HepG2 (cell line): ENCODE measurements at regions not wholly inside any gene's neighbourhood (a gene's known extent, or its start where the extent isn't known, plus 50 kb on each side); places are given as distances from the start of the nearest gene placed in this dataset.

ENCODE experiments used
- ATAC-seq: fragments of 200-7000 bp; cut with Tn5 transposase; 3 replicates; pipeline ENCODE4 v1.9.1; 2020; ENCODE audit warnings: mild to moderate bottlenecking, moderate library complexity
- BruUV-seq: library from RNA; stranded (reverse); fragments of 400-500 nt; replicated peaks from 2 replicates; lab custom pipeline; 2021; lab: Mats Ljungman, UMichigan
- CTCF ChIA-PET: fragments of 300-600 bp; formaldehyde crosslinking; extraction: SDS; loops from one replicate; lab custom pipeline; 2021; ENCODE audit warnings: low total read pairs, inconsistent platforms, low intra/inter-chr PET ratio; lab: Yijun Ruan, JAX
- POLR2A ChIA-PET: fragments of 350-600 bp; sonication (Branson Sonifier 250); formaldehyde crosslinking; loops from one replicate; lab custom pipeline; 2020; ENCODE audit warnings: antibody characterized with exemption, inconsistent platforms; lab: Yijun Ruan, JAX
- DNase-seq: peaks from one replicate; pipeline ENCODE4 v3.0.0-alpha.2; 2015; ENCODE audit warnings: low spot score
- FAIRE-seq: peaks from 3 replicates; lab custom pipeline; 2011; peaks lifted over from hg19 to GRCh38; lab: Jason Lieb, UNC
- H2AFZ ChIP-seq: one replicate; pipeline ENCODE4 v1.6.1; 2011; ENCODE audit warnings: low read length, inconsistent platforms
- H3K27ac ChIP-seq: fragments of 300-600 bp; 3 replicates; pipeline ENCODE4 v1.8.0; 2011; ENCODE audit warnings: mixed run types, mild to moderate bottlenecking, mixed read lengths, low read length, inconsistent platforms; ENCODE audit not compliant: insufficient read depth; ENCODE audit errors: extremely low read length
- H3K27me3 ChIP-seq, 2 experiments: fragments of 200-600 bp in 1 of 2; 2 replicates in 1 of 2; 3 replicates in 1 of 2; pipeline versions ENCODE4 v1.6.0 to v1.8.0; 2011; ENCODE audit warnings: low read length in 2 of 2, mild to moderate bottlenecking in 2 of 2, moderate library complexity in 2 of 2, inconsistent platforms in 1 of 2; ENCODE audit not compliant: insufficient read depth in 2 of 2, control insufficient read depth in 1 of 2
- H3K36me3 ChIP-seq, 2 experiments: fragments of 200-600 bp in 1 of 2; replicated peaks in 1 of 2; 2 replicates in 1 of 2; 3 replicates in 1 of 2; pipeline versions ENCODE4 v1.5.1 to v1.8.0; 2011; ENCODE audit warnings: low read length in 2 of 2, inconsistent platforms in 1 of 2; ENCODE audit not compliant: insufficient read depth in 2 of 2, control insufficient read depth in 1 of 2
- H3K4me1 ChIP-seq: 2 replicates; pipeline ENCODE4 v1.5.1; 2012; ENCODE audit warnings: low read length, inconsistent platforms; ENCODE audit not compliant: insufficient read depth
- H3K4me2 ChIP-seq: 2 replicates; pipeline ENCODE4 v1.6.0; 2011; ENCODE audit warnings: low read depth, low read length, inconsistent platforms
- H3K4me3 ChIP-seq, 3 experiments: fragments of 200-600 bp in 1 of 3; sonication (generic), shearing (Covaris generic) in 1 of 3; replicated peaks in 1 of 3; 2 replicates each; pipeline ENCODE4 v1.5.1; 2011 to 2016; ENCODE audit warnings: low read length in 3 of 3, inconsistent platforms in 2 of 3, low read depth in 2 of 3, mild to moderate bottlenecking in 2 of 3, control low read depth in 1 of 3, mixed read lengths in 1 of 3; ENCODE audit not compliant: insufficient read depth in 1 of 3
- H3K79me2 ChIP-seq: one replicate; pipeline ENCODE4 v1.6.1; 2011; ENCODE audit warnings: low read length, inconsistent platforms; ENCODE audit not compliant: insufficient read depth
- H3K9ac ChIP-seq: 2 replicates; pipeline ENCODE4 v1.6.0; 2011; ENCODE audit warnings: mild to moderate bottlenecking, low read depth, low read length, inconsistent platforms; ENCODE audit not compliant: insufficient read depth
- H3K9me3 ChIP-seq: 2 replicates; pipeline ENCODE4 v1.5.1; 2012; ENCODE audit warnings: mild to moderate bottlenecking, low read length
- H4K20me1 ChIP-seq: 2 replicates; pipeline ENCODE4 v1.6.0; 2011; ENCODE audit warnings: inconsistent platforms, mild to moderate bottlenecking, low read length, moderate library complexity; ENCODE audit not compliant: insufficient read depth
- CAMTA2 ChIP-seq: sonication (generic); formaldehyde crosslinking; IDR thresholded peaks from 2 replicates; pipeline ENCODE4 v1.4.0; 2020; ENCODE audit warnings: mild to moderate bottlenecking, missing genetic modification reagents, borderline replicate concordance
- CREBL2 ChIP-seq: sonication (generic); formaldehyde crosslinking; IDR thresholded peaks from 2 replicates; pipeline ENCODE4 v1.8.1; 2023; ENCODE audit warnings: missing genetic modification reagents, mild to moderate bottlenecking, borderline replicate concordance
- DPF2 ChIP-seq: sonication (generic); formaldehyde crosslinking; IDR thresholded peaks from 2 replicates; pipeline ENCODE4 v1.4.0; 2020; ENCODE audit warnings: mild to moderate bottlenecking, low read depth, missing genetic modification reagents, borderline replicate concordance
- HNRNPUL1 ChIP-seq: fragments of 200-400 bp; formaldehyde crosslinking; IDR thresholded peaks from 2 replicates; pipeline ENCODE4 v1.6.1; 2017; ENCODE audit warnings: low read depth, mild to moderate bottlenecking, low read length, moderate library complexity
- KLF9 ChIP-seq: IDR thresholded peaks from 2 replicates; pipeline ENCODE4 v1.6.1; 2016; ENCODE audit warnings: low read depth
- REL ChIP-seq: sonication (generic); formaldehyde crosslinking; conservative IDR thresholded peaks from 2 replicates; pipeline ENCODE4 v1.8.0; 2022; ENCODE audit warnings: mild to moderate bottlenecking, missing genetic modification reagents, moderate library complexity
- SUZ12 ChIP-seq: fragments of 150-350 bp; IDR thresholded peaks from 2 replicates; pipeline ENCODE4 v1.6.1; 2014; ENCODE audit warnings: low read depth, low read length
- ZBTB43 ChIP-seq: sonication (generic); formaldehyde crosslinking; conservative IDR thresholded peaks from 2 replicates; pipeline ENCODE4 v1.4.0; 2020; ENCODE audit warnings: missing genetic modification reagents
- ZBTB7A ChIP-seq: sonication (generic); formaldehyde crosslinking; IDR thresholded peaks from 2 replicates; pipeline ENCODE4 v1.8.0; 2022; ENCODE audit warnings: mild to moderate bottlenecking, missing genetic modification reagents
- ZFX ChIP-seq: sonication (generic); formaldehyde crosslinking; IDR thresholded peaks from 2 replicates; pipeline ENCODE4 v1.4.0; 2020; ENCODE audit warnings: mild to moderate bottlenecking, low read depth, missing genetic modification reagents, moderate library complexity
- ZNF275 ChIP-seq: sonication (generic); formaldehyde crosslinking; IDR thresholded peaks from 2 replicates; pipeline ENCODE4 v1.8.0; 2022; ENCODE audit warnings: missing genetic modification reagents, mild to moderate bottlenecking, inconsistent platforms, borderline replicate concordance
- ZNF33A ChIP-seq: sonication (generic); formaldehyde crosslinking; IDR thresholded peaks from 2 replicates; pipeline ENCODE4 v1.5.1; 2020; ENCODE audit warnings: missing genetic modification reagents, mild to moderate bottlenecking, moderate library complexity, borderline replicate concordance
- ZNF549 ChIP-seq: sonication (generic); formaldehyde crosslinking; IDR thresholded peaks from 2 replicates; pipeline ENCODE4 v1.5.0; 2020; ENCODE audit warnings: missing genetic modification reagents
- ZNF629 ChIP-seq: sonication (generic); formaldehyde crosslinking; conservative IDR thresholded peaks from 2 replicates; pipeline ENCODE4 v1.5.0; 2020; ENCODE audit warnings: missing genetic modification reagents
- ZNF768 ChIP-seq: sonication (generic); formaldehyde crosslinking; IDR thresholded peaks from 2 replicates; pipeline ENCODE4 v1.4.0; 2020; ENCODE audit warnings: missing genetic modification reagents
- ZNF839 ChIP-seq: sonication (generic); formaldehyde crosslinking; IDR thresholded peaks from 2 replicates; pipeline ENCODE4 v1.4.0; 2020; ENCODE audit warnings: missing genetic modification reagents, mild to moderate bottlenecking, borderline replicate concordance
- WGBS: methylation state at CpG from one replicate; pipeline ENCODE4 v1.1.6; 2017; ENCODE audit warnings: low lambda C conversion rate; 5-methylcytosine and 5-hydroxymethylcytosine counted together
- in situ Hi-C: cut with HindIII; loops from 2 replicates; pipeline ENCODE4 v1.10.0; 2017; ENCODE audit warnings: low pct_unique_long_range_greater_than_20kb; ENCODE audit not compliant: extremely low pct_ligation_motif_present
- intact Hi-C: fragments of 100-400 bp; cut with micrococcal nuclease; formaldehyde crosslinking; loops from one replicate; pipeline ENCODE4 v1.10.0; 2022; ENCODE audit not compliant: unreplicated experiment

- TF ChIP-seq HNRNPUL1, result no peak
- TF ChIP-seq DPF2 (CRISPR knock-in tag), result no peak
- no peak for TF ChIP-seq ZNF629
Measured at GRCh38 chr5:13595978-13596377, 348.5 kb downstream of the DNAH5 start (continued).

- CTCF ChIA-PET, result no interaction called here
- BruUV-seq, result no TSS peak
- H2AFZ ChIP-seq, result no peak overlapping the region
Measured at GRCh38 chr5:13591621-13592020, 352.9 kb downstream of the DNAH5 start.

GRCh38 chr5:13585324-13585723 is 359.2 kb downstream of the DNAH5 start:
- BruUV-seq, result no TSS peak
- H3K4me2 ChIP-seq, result no peak overlapping the region
- H3K4me1 ChIP-seq, result no peaks in the 10 kb centered on the region
- ATAC-seq, result no peak
- H3K9me3 ChIP-seq, result peaks cover 38% of the 10 kb centered on the region
- no peaks in the 10 kb centered on the region for H3K36me3 ChIP-seq
- ChIA-PET POLR2A (no interaction called here), CTCF (no interaction called here)
- no peak for DNase-seq
- no peak for FAIRE-seq
- H3K79me2 ChIP-seq, result no peaks in the 10 kb centered on the region
- H2AFZ ChIP-seq, result no peak overlapping the region
- no peak overlapping the region for H3K4me3 ChIP-seq
- no peak overlapping the region for H3K9ac ChIP-seq
- 5% methylated on average over 2 of the region's 2 CpGs for WGBS
- no peaks in the 10 kb centered on the region for H4K20me1 ChIP-seq
- intact Hi-C loops, result no loop called here
- no peak overlapping the region for H3K27ac ChIP-seq
- no peaks in the 10 kb centered on the region for H3K27me3 ChIP-seq
- TF ChIP-seq ZNF275, result no peak
- TF ChIP-seq ZFX (CRISPR knock-in tag), result no peak
- TF ChIP-seq CREBL2 (CRISPR knock-in tag), result no peak
- no peak for TF ChIP-seq ZNF768 (CRISPR knock-in tag)
- TF ChIP-seq ZBTB43 (CRISPR knock-in tag), result no peak
- TF ChIP-seq ZNF33A (CRISPR knock-in tag), result no peak
- TF ChIP-seq KLF9 (CRISPR knock-in tag), result no peak
- TF ChIP-seq ZBTB7A, result no peak
- TF ChIP-seq REL (CRISPR knock-in tag), result no peak
- in situ Hi-C loops, result no loop called here

More at GRCh38 chr5:13591621-13592020, 352.9 kb downstream of the DNAH5 start:
- H3K4me3 ChIP-seq, result no peak overlapping the region
- H3K36me3 ChIP-seq, result no peaks in the 10 kb centered on the region
- no peak overlapping the region for H3K9ac ChIP-seq
- no peak overlapping the region for H3K4me2 ChIP-seq
- intact Hi-C loops, result no loop called here
- ATAC-seq (no peak), FAIRE-seq (no peak), DNase-seq (no peak)
- H4K20me1 ChIP-seq, result no peaks in the 10 kb centered on the region
- H3K79me2 ChIP-seq, result no peaks in the 10 kb centered on the region
- no peaks in the 10 kb centered on the region for H3K4me1 ChIP-seq
- TF ChIP-seq CAMTA2, result no peak
- no peak for TF ChIP-seq ZNF839
- no peak for TF ChIP-seq SUZ12
- no peak for TF ChIP-seq ZNF549 (CRISPR knock-in tag)
- TF ChIP-seq, all 625 proteins: peak for 0
- 0% methylated on average over 1 of the region's 1 CpG for WGBS
- Histone ChIP-seq H3K9me3 (peaks cover 54% of the 10 kb centered on the region), H3K27me3 (no peaks in the 10 kb centered on the region), H3K27ac (no peak overlapping the region)
- in situ Hi-C loops, result no loop called here
- POLR2A ChIA-PET, result no interaction called here
